Right lobe of liver (tissue), 4 donors: ENCODE measurements at regions not wholly inside any gene's neighbourhood (a gene's known extent, or its start where the extent isn't known, plus 50 kb on each side); places are given as distances from the start of the nearest gene placed in this dataset.

Source experiments
- CTCF ChIP-seq, 4 donors: fragments of 200-600 bp in 3 of 4; fragments of 450-650 bp in 1 of 4; IDR thresholded peaks; one replicate each; pipeline versions ENCODE4 v1.5.1 to v1.8.0; 2016 to 2022; ENCODE audit warnings: antibody characterized with exemption in 4 of 4, mild to moderate bottlenecking in 2 of 4
- POLR2A ChIP-seq: fragments of 450-650 bp; IDR thresholded peaks from one replicate; pipeline ENCODE4 v1.6.1; 2017; ENCODE audit warnings: antibody characterized with exemption, mild to moderate bottlenecking
- donor health status: DM: no; HTN: no; CAD: no.
- donor health status: DM: no; HTN: no; CAD: no.
- donor health status: DM: no; HTN: yes; CAD: no.

GRCh38 chr13:83589814-83590213 lies 292.5 kb downstream of the SLITRK1 start:
- no peak for TF ChIP-seq CTCF (IDR thresholded peaks at IDR 0.05)
- no peak for TF ChIP-seq POLR2A
